ENCODE measurements at regions not wholly inside any gene's neighbourhood (a gene's known extent, or its start where the extent isn't known, plus 50 kb on each side); places are given as distances from the start of the nearest gene placed in this dataset.
"Not testable (repeated sequence)": the region's sequence is repeated elsewhere in the genome, so short reads cannot be mapped to it uniquely, and the experiment has no call there.

- DNase-seq (ENCODE audit: low read depth): no peak
Measured at GRCh38 chr2:88860421-88861075, 169.1 kb downstream of the RPIA start.

DNA sequence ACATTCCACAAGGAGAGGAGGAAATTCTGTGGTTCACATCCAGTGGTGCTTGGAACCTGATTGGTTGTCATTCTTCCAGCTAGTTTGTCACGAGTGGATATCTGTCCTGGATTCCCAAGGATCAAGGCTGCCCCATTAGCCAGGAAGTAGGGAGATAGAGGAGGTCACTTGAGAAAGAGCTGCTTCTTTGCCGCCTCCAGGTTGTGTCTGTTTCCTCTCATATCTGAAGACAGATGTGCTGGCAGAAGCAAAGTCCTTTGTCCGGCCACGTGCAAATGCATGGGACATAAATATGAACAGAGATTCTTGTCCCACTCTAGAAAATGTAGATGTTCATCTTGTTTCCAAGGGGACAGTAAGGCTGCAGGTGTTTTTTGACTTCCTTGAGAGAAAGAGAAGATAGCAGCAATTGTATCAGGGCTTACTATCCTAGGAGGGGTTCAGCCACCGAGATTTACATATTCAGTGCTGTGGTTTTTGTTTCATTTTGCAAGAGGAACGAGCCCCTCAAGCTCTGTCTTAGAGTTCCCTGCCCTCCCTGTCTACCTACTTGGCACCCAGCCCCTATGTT, 174.4 kb downstream of the RPIA start:
- DNase-seq (ENCODE audit: low read depth): no peak

DNA sequence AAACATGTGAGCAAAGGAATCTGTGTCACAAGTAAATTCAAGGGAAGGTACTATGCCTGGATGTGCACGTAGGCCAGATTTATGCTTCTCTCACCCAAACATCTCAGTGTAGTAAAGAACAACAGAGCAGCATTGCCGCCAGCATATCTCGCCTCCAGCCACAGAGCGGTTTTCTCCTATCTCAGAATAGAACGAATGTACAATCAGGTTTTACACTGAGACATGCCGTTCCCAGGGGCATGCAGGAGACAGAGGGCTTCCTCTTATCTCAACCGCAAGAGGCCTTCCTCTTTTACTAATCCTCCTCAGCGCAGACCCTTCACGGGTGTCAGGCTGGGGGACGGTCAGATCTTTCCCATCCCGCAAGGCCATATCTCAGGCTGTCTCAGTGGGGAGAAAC, 175.3 kb downstream of the RPIA start:
- no peak for DNase-seq (ENCODE audit: low read depth)

DNA sequence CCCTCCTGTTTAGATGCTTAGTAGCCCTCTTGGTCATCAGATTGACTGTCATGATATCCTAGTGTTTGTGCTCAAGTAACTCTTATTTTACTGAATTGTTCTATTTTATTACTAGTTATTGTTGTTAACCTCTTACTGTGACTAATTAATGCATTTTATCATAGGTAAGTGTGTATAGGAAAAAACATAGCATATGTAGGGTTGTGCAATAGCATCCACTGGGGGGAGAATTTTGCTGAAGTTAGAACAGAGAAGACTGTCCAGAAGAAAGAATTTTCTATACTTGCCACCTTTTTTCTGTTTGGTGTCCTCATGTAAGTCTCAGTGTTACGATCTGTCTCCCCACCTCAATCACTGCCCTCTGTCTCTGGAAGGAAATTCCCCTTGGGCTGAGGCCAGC, 177.4 kb downstream of the RPIA start:
- DNase-seq (ENCODE audit: low read depth): no peak

- DNase-seq (ENCODE audit: low read depth): no peak
Measured at GRCh38 chr2:88870267-88870839, 178.9 kb downstream of the RPIA start.

- DNase-seq (ENCODE audit: low read depth): no peak
Measured at GRCh38 chr2:88871336-88871735, 179.9 kb downstream of the RPIA start.

- DNase-seq (ENCODE audit: low read depth): no peak
Measured at GRCh38 chr2:88873620-88874019, 182.1 kb downstream of the RPIA start.

- no peak for DNase-seq (ENCODE audit: low read depth)
Measured at GRCh38 chr2:88874063-88874657, 182.7 kb downstream of the RPIA start.

GRCh38 chr2:88875736-88876135, 184.3 kb downstream of the RPIA start:
- no peak for DNase-seq (ENCODE audit: low read depth)

GRCh38 chr2:88880441-88880953, 189.0 kb downstream of the RPIA start:
- no peak for DNase-seq (ENCODE audit: low read depth)

DNA sequence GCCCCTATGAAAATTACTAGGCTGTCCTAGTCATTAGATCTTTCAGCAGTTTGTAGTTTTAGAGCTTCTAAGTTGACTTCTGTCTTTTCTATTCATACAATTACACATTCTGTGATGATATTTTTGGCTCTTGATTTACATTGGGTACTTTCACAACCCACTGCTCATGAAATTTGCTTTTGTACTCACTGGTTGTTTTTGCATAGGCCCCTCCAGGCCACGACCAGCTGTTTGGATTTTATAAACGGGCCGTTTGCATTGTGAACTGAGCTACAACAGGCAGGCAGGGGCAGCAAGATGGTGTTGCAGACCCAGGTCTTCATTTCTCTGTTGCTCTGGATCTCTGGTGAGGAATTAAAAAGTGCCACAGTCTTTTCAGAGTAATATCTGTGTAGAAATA, 193.8 kb downstream of the RPIA start:
- DNase-seq (ENCODE audit: low read depth): no peak

- DNase-seq (ENCODE audit: low read depth): no peak
Measured at GRCh38 chr2:88885679-88886416, 194.4 kb downstream of the RPIA start.

DNA sequence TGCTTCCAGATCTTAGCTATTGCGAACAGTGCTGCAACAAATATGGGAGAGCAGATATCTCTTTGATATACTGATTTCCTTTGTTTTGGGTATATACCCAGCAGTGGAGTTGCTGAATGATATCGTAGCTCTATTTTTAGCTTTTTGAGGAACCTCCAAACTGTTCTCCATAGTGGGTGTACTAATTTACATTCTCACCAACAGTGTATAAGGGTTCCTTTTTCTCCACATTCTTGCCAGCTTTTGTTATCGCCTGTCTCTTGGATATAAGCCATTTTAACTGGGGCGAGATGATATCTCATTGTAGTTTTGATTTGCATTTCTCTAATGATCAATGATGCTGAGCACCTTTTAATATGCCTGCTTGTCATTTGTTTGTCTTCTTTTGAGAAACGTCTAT, 196.0 kb downstream of the RPIA start:
- DNase-seq (ENCODE audit: low read depth): not testable (repeated sequence)

GRCh38 chr2:88892207-88892606, 200.7 kb downstream of the RPIA start:
- DNase-seq (ENCODE audit: low read depth): no peak

GRCh38 chr2:88892788-88893187, 201.3 kb downstream of the RPIA start:
- no peak for DNase-seq (ENCODE audit: low read depth)

GRCh38 chr2:88896971-88897370, 205.5 kb downstream of the RPIA start:
- no peak for DNase-seq (ENCODE audit: low read depth)

DNA sequence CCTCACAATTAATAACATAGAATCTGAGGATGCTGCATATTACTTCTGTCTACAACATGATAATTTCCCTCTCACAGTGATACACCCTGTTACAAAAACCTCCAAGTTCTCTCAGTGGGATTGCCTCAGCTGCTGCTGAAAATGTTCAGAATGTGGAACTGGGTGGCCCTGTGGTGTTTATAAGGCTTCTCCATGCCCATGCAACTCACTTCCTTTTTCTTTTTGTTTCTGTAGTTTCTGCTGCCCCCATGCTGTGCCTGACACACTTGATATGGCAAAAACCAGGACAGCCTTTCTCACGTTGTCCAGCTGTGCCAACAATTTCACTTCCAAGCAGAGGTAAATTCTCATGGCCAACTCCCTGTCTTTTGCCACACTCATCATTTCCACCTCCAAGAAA, 206.2 kb downstream of the RPIA start:
- DNase-seq (ENCODE audit: low read depth): no peak

- no peak for DNase-seq (ENCODE audit: low read depth)
Measured at GRCh38 chr2:88903749-88904353, 212.4 kb downstream of the RPIA start.

GRCh38 chr2:88913280-88913679, 221.8 kb downstream of the RPIA start:
- no peak for DNase-seq (ENCODE audit: low read depth)

GRCh38 chr2:88919087-88919738, 227.7 kb downstream of the RPIA start:
- DNase-seq (ENCODE audit: low read depth): no peak

DNA sequence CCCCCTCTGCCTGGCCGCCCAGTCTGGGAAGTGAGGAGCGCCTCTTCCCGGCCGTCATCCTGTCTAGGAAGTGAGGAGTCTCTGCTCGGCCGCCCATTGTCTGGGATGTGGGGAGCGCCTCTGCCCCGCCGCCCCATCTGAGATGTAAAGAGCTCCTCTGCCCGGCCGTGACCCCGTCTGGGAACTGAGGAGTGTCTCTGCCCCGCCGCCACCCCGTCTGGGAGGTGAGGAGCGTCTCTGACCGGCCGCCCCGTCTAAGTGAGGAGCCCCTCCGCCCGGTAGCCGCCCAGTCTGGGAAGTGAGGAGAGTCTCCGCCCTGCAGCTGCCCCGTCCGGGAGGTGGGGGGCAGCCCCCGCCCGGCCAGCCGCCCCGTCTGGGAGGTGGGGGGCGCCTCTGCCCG, 228.9 kb downstream of the RPIA start:
- DNase-seq (ENCODE audit: low read depth): not testable (repeated sequence)

DNA sequence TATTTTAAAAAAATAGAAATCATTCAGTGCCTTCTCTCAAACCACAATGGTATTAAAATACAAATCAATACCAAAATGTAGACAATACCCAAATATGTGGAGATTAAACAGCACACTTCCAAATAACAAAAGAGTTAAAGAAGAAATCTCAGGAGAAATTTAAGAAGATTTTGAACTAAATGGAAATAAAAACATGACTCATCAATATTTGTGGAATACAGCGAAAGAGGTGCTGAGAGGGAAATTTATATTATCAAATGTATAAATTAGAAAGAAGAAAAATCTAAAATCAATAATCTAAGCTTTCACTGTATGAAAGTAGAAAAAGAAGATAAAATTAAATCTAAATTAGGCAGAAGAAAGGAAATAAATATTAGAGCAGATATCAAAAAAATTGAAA, 233.1 kb downstream of the RPIA start:
- no peak for DNase-seq (ENCODE audit: low read depth)

Measured in non-pigmented ciliary epithelial cell (primary cell).